Activated B cell treated with CpG ODN at 0.5 μM for 24 hours (primary cell): ENCODE measurements at regions not wholly inside any gene's neighbourhood (a gene's known extent, or its start where the extent isn't known, plus 50 kb on each side); places are given as distances from the start of the nearest gene placed in this dataset.

Experiments used
- ATAC-seq: fragments of 200-7000 bp; cut with Tn5 transposase; one replicate; pipeline ENCODE4 v1.10.0; 2021; ENCODE audit warnings: low read depth, mild to moderate bottlenecking, moderate library complexity
- CTCF ChIA-PET: fragments of 350-600 bp; sonication (Branson Sonifier 250); formaldehyde crosslinking; loops from one replicate; lab custom pipeline; 2021; ENCODE audit warnings: antibody characterized with exemption; lab: Charles Lee
- POLR2A ChIA-PET: fragments of 350-600 bp; sonication (Branson Sonifier 250); formaldehyde crosslinking; loops from one replicate; lab custom pipeline; 2021; ENCODE audit warnings: antibody characterized with exemption; lab: Charles Lee
- DNase-seq: peaks from one replicate; pipeline ENCODE4 v3.0.0; 2022
- H3K27ac Mint-ChIP-seq: one replicate; pipeline ENCODE4 v1.8.0; 2020; ENCODE audit warnings: mixed read lengths
- H3K27me3 Mint-ChIP-seq: one replicate; pipeline ENCODE4 v1.8.0; 2021; ENCODE audit warnings: mixed read lengths
- H3K36me3 Mint-ChIP-seq: one replicate; pipeline ENCODE4 v1.8.0; 2021; ENCODE audit warnings: low read depth, mixed read lengths
- H3K4me1 Mint-ChIP-seq: one replicate; pipeline ENCODE4 v1.8.0; 2021; ENCODE audit warnings: mixed read lengths
- H3K4me3 Mint-ChIP-seq: one replicate; pipeline ENCODE4 v1.8.0; 2020; ENCODE audit warnings: mild to moderate bottlenecking, mixed read lengths
- H3K9me3 Mint-ChIP-seq: one replicate; pipeline ENCODE4 v1.8.0; 2020; ENCODE audit warnings: mixed read lengths
- intact Hi-C: fragments of 100-400 bp; cut with micrococcal nuclease; formaldehyde crosslinking; loops from one replicate; pipeline ENCODE4 v1.15.1; 2024
- TF ChIP-seq, protein P1 (sequence below): fragments of 200-600 bp; IDR thresholded peaks from one replicate; pipeline ENCODE4 v1.8.0; 2022; ENCODE audit warnings: antibody characterized with exemption, mild to moderate bottlenecking

DNA sequence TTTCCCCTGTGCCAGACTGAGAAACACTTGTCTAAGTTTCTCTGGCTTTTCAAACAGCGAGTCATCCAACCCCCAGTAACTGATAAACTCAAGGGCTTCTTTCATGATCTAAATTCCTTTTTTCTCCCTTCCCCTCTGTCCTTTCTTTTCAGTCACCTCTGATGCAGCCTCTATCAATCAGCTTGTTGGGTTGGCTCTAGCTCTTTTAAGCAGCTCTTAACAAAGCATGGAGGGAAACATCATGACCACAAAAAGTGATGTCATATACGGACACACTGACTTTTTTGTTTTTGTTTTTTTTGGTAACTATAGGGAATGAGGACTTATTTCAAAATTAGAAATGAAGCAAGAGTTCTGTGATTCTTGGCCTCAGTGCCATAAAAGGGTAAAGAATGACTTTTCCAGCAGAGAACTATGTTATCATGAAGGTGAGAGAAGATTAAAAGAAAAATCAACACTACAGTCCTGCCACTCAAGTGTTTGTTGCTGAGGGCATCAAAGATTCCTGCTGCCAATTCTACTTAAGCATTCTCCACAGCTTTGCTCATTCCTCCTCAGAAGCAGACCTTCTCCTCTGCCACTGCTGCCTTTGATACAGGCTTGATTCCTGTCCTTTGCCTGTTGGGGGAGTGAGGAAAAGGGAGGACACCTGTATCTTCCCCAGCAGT lies 457.0 kb upstream of the ONECUT1 start:
- Mint-ChIP-seq H3K27ac (no peak overlapping the region), H3K27me3 (no peaks in the 10 kb centered on the region), H3K36me3 (no peaks in the 10 kb centered on the region), H3K4me3 (no peak overlapping the region), H3K9me3 (no peaks in the 10 kb centered on the region), H3K4me1 (no peaks in the 10 kb centered on the region)
- ChIA-PET POLR2A (no interaction called here), CTCF (interaction anchor here (0.7 kb wide), 1 partner anchor 499 kb away, joined by 3 read pairs; no protein-coding TSS in a partner anchor)
- DNase-seq (no peak), ATAC-seq (no peak)
- intact Hi-C loops: no loop called here
- TF ChIP-seq, protein P1, sequence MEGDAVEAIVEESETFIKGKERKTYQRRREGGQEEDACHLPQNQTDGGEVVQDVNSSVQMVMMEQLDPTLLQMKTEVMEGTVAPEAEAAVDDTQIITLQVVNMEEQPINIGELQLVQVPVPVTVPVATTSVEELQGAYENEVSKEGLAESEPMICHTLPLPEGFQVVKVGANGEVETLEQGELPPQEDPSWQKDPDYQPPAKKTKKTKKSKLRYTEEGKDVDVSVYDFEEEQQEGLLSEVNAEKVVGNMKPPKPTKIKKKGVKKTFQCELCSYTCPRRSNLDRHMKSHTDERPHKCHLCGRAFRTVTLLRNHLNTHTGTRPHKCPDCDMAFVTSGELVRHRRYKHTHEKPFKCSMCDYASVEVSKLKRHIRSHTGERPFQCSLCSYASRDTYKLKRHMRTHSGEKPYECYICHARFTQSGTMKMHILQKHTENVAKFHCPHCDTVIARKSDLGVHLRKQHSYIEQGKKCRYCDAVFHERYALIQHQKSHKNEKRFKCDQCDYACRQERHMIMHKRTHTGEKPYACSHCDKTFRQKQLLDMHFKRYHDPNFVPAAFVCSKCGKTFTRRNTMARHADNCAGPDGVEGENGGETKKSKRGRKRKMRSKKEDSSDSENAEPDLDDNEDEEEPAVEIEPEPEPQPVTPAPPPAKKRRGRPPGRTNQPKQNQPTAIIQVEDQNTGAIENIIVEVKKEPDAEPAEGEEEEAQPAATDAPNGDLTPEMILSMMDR: no peak

GRCh38 chr15:53246404-53246803 lies 456.3 kb upstream of the ONECUT1 start:
- no peaks in the 10 kb centered on the region for H3K36me3 Mint-ChIP-seq
- ChIA-PET POLR2A (no interaction called here), CTCF (interaction anchor here (0.7 kb wide), 1 partner anchor 500 kb away, joined by 3 read pairs; no protein-coding TSS in a partner anchor)
- ATAC-seq: no peak
- no peak overlapping the region for H3K27ac Mint-ChIP-seq
- intact Hi-C loops: no loop called here
- H3K9me3 Mint-ChIP-seq: no peaks in the 10 kb centered on the region
- TF ChIP-seq, protein P1: no peak
- H3K4me3 Mint-ChIP-seq: no peak overlapping the region
- no peaks in the 10 kb centered on the region for H3K27me3 Mint-ChIP-seq
- H3K4me1 Mint-ChIP-seq: no peaks in the 10 kb centered on the region
- DNase-seq: no peak

DNA sequence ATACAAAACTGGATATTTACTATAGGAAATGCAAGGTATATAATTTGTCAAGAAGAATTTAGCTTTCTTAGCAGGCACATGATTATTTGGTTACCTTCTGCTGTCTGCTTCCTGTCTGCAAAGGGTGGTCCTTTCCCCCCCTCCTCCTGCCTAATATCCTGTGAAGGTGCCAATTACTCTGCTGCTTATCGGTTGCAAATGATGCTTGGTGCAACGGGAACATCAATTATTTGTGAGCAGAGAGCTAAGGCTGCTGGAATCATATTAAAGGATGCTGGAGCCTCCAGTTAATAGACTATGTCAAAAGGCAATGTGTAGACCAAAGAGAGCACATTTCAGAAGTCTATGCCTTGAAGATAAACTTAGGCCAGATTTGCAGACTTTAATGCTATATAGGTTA lies 443.7 kb upstream of the ONECUT1 start:
- H3K9me3 Mint-ChIP-seq: no peaks in the 10 kb centered on the region
- POLR2A ChIA-PET: no interaction called here
- H3K4me1 Mint-ChIP-seq: no peaks in the 10 kb centered on the region
- no peaks in the 10 kb centered on the region for H3K36me3 Mint-ChIP-seq
- no peaks in the 10 kb centered on the region for H3K27me3 Mint-ChIP-seq
- ATAC-seq (no peak), DNase-seq (no peak)
- intact Hi-C loops: no loop called here
- CTCF ChIA-PET: no interaction called here
- TF ChIP-seq, protein P1: no peak
- H3K27ac Mint-ChIP-seq: no peak overlapping the region
- H3K4me3 Mint-ChIP-seq: no peak overlapping the region

- DNase-seq (no peak), ATAC-seq (no peak)
- ChIA-PET POLR2A (no interaction called here), CTCF (no interaction called here)
- TF ChIP-seq, protein P1: no peak
- Mint-ChIP-seq H3K27ac (no peak overlapping the region), H3K9me3 (no peaks in the 10 kb centered on the region), H3K27me3 (no peaks in the 10 kb centered on the region), H3K4me3 (no peak overlapping the region), H3K36me3 (no peaks in the 10 kb centered on the region), H3K4me1 (no peaks in the 10 kb centered on the region)
- intact Hi-C loops: no loop called here
Measured at GRCh38 chr15:53230473-53230872, 440.3 kb upstream of the ONECUT1 start.

DNA sequence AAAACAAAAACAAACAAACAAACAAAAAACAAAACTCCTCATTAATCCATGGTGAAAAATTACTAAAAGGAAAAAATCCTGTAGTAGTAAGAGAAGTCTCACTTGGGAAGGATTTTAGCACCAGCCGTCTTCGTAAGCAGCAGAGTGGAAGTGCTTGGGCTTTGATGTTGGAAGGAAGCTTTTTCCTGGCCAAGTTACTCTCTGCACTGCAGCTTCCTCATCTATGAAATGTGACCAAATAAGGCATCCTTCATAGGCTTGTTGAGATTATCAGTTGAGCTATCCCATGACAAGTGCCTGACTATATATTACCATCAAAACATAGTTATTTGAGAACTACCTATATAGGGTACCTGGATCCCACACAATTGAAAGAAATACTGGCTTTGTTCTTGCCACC lies 436.4 kb upstream of the ONECUT1 start:
- Mint-ChIP-seq H3K27ac (no peak overlapping the region), H3K9me3 (no peaks in the 10 kb centered on the region), H3K27me3 (no peaks in the 10 kb centered on the region), H3K4me3 (no peak overlapping the region), H3K36me3 (no peaks in the 10 kb centered on the region), H3K4me1 (no peaks in the 10 kb centered on the region)
- DNase-seq (no peak), ATAC-seq (no peak)
- intact Hi-C loops: no loop called here
- CTCF ChIA-PET: no interaction called here
- TF ChIP-seq, protein P1: no peak
- POLR2A ChIA-PET: no interaction called here
